GM23338 (cell line): ENCODE measurements at regions not wholly inside any gene's neighbourhood (a gene's known extent, or its start where the extent isn't known, plus 50 kb on each side); places are given as distances from the start of the nearest gene placed in this dataset.

ENCODE experiments used
- ATAC-seq: fragments of 200-7000 bp; cut with Tn5 transposase; 3 replicates; pipeline ENCODE4 v1.9.1; 2020
- DNase-seq: peaks from one replicate; pipeline ENCODE4 v3.0.0-alpha.2; 2015; ENCODE audit warnings: low spot score
- H2AFZ ChIP-seq: fragments of 200-600 bp; sonication (generic); 2 replicates; pipeline ENCODE4 v1.8.0; 2016; ENCODE audit warnings: antibody characterized with exemption, mild to moderate bottlenecking, moderate library complexity
- H3F3A ChIP-seq: fragments of 200-600 bp; sonication (generic); replicated peaks from 2 replicates; pipeline ENCODE4 v1.8.0; 2017; ENCODE audit warnings: antibody characterized with exemption, mixed run types, low read depth
- H3K27ac ChIP-seq: fragments of 200-600 bp; sonication (generic); 2 replicates; pipeline ENCODE4 v1.6.1; 2016; ENCODE audit warnings: low read depth
- H3K27me3 ChIP-seq: fragments of 200-600 bp; sonication (generic); 2 replicates; pipeline ENCODE4 v1.8.0; 2016; ENCODE audit warnings: mild to moderate bottlenecking, mixed run types, moderate library complexity; ENCODE audit not compliant: insufficient read depth
- H3K36me3 ChIP-seq: fragments of 200-600 bp; sonication (generic); 2 replicates; pipeline ENCODE4 v1.8.0; 2016; ENCODE audit warnings: mild to moderate bottlenecking; ENCODE audit not compliant: insufficient read depth
- H3K4me1 ChIP-seq: fragments of 200-600 bp; sonication (generic); 2 replicates; pipeline ENCODE4 v1.8.0; 2016; ENCODE audit warnings: mild to moderate bottlenecking, moderate library complexity; ENCODE audit not compliant: insufficient read depth
- H3K4me2 ChIP-seq: fragments of 200-600 bp; sonication (generic); 2 replicates; pipeline ENCODE4 v1.7.1; 2017; ENCODE audit warnings: mixed run types
- H3K4me3 ChIP-seq: fragments of 200-600 bp; sonication (generic); 2 replicates; pipeline ENCODE4 v1.6.1; 2016; ENCODE audit warnings: mixed run types
- H3K79me2 ChIP-seq: fragments of 200-600 bp; sonication (generic); replicated peaks from 2 replicates; pipeline ENCODE4 v1.8.0; 2017; ENCODE audit warnings: mild to moderate bottlenecking; ENCODE audit not compliant: insufficient read depth
- H3K9me2 ChIP-seq: fragments of 200-600 bp; sonication (generic); 2 replicates; pipeline ENCODE4 v1.8.0; 2017; ENCODE audit not compliant: insufficient read depth
- H4K20me1 ChIP-seq: fragments of 200-600 bp; sonication (generic); replicated peaks from 2 replicates; pipeline ENCODE4 v1.8.0; 2017; ENCODE audit warnings: mild to moderate bottlenecking; ENCODE audit not compliant: insufficient read depth
- H3K27ac Mint-ChIP-seq: 2 replicates; pipeline ENCODE4 v1.8.0; 2020; ENCODE audit warnings: inconsistent platforms, mild to moderate bottlenecking, moderate library complexity, mixed read lengths
- H3K27me3 Mint-ChIP-seq: 3 replicates; pipeline ENCODE4 v1.8.0; 2022; ENCODE audit warnings: low read depth, mild to moderate bottlenecking, moderate library complexity, mixed read lengths, inconsistent platforms; ENCODE audit not compliant: insufficient read depth, poor library complexity
- H3K36me3 Mint-ChIP-seq: 3 replicates; pipeline ENCODE4 v1.8.0; 2021; ENCODE audit warnings: low read depth, mild to moderate bottlenecking, inconsistent platforms, moderate library complexity, mixed read lengths
- H3K4me1 Mint-ChIP-seq: 3 replicates; pipeline ENCODE4 v1.8.0; 2020; ENCODE audit warnings: mild to moderate bottlenecking, inconsistent platforms, mixed read lengths
- H3K4me3 Mint-ChIP-seq: 3 replicates; pipeline ENCODE4 v1.8.0; 2021; ENCODE audit warnings: moderate library complexity, mild to moderate bottlenecking, inconsistent platforms, mixed read lengths
- H3K9me3 Mint-ChIP-seq: 3 replicates; pipeline ENCODE4 v1.8.0; 2020; ENCODE audit warnings: moderate library complexity, mild to moderate bottlenecking, inconsistent platforms, mixed read lengths
- CREB1 ChIP-seq: fragments of 250-450 bp; sonication (Bioruptor Pico); IDR thresholded peaks from 2 replicates; pipeline ENCODE4 v1.5.0; 2020; ENCODE audit warnings: low read depth, mild to moderate bottlenecking, moderate library complexity
- CTCF ChIP-seq, 2 experiments: fragments of 200-600 bp in 1 of 2; sonication (generic) in 1 of 2; conservative IDR thresholded peaks; 2 replicates each; pipeline versions ENCODE4 v1.5.1 to v1.6.1; 2016 to 2017; ENCODE audit warnings: antibody characterized with exemption in 2 of 2, low read depth in 2 of 2, mild to moderate bottlenecking in 2 of 2, moderate library complexity in 1 of 2
- ETS1 ChIP-seq: IDR thresholded peaks from 2 replicates; pipeline ENCODE4 v1.6.1; 2016; ENCODE audit warnings: antibody characterized with exemption
- EZH2 ChIP-seq: fragments of 200-600 bp; sonication (generic); IDR thresholded peaks from one replicate; pipeline ENCODE4 v1.8.0; 2017; ENCODE audit warnings: antibody characterized with exemption, mild to moderate bottlenecking, low read depth; ENCODE audit not compliant: unreplicated experiment
- EZH2phosphoT487 ChIP-seq: fragments of 200-600 bp; sonication (generic); IDR thresholded peaks from one replicate; pipeline ENCODE4 v1.8.1; 2018; ENCODE audit warnings: antibody characterized with exemption; ENCODE audit not compliant: unreplicated experiment
- JUNB ChIP-seq: IDR thresholded peaks from one replicate; pipeline ENCODE4 v1.6.1; 2016; ENCODE audit warnings: antibody characterized with exemption; ENCODE audit not compliant: unreplicated experiment
- NANOG ChIP-seq: IDR thresholded peaks from 2 replicates; pipeline ENCODE4 v1.6.1; 2016; ENCODE audit warnings: antibody characterized with exemption, borderline replicate concordance
- REST ChIP-seq: IDR thresholded peaks from one replicate; pipeline ENCODE4 v1.6.1; 2018; ENCODE audit warnings: antibody characterized with exemption; ENCODE audit not compliant: unreplicated experiment
- STAT1 ChIP-seq: IDR thresholded peaks from one replicate; pipeline ENCODE4 v1.6.1; 2016; ENCODE audit warnings: antibody characterized with exemption; ENCODE audit not compliant: unreplicated experiment
- ZNF114 ChIP-seq: fragments of 250-450 bp; sonication (Bioruptor Pico); IDR thresholded peaks from 2 replicates; pipeline ENCODE4 v1.5.0; 2020; ENCODE audit warnings: mild to moderate bottlenecking, moderate library complexity
- ZNF462 ChIP-seq: fragments of 250-450 bp; sonication (Bioruptor Pico); IDR thresholded peaks from 2 replicates; pipeline ENCODE4 v1.5.0; 2020; ENCODE audit warnings: mild to moderate bottlenecking, moderate library complexity

GRCh38 chr1:221824909-221825308 lies 83.0 kb upstream of the DUSP10 start:
- ATAC-seq, result no peak

More at GRCh38 chr1:221824909-221825308, 83.0 kb upstream of the DUSP10 start:
- Mint-ChIP-seq H3K4me3 (no peak overlapping the region), H3K27ac (no peak overlapping the region), H3K4me1 (peaks cover 28% of the 10 kb centered on the region), H3K27me3 (no peaks in the 10 kb centered on the region), H3K36me3 (no peaks in the 10 kb centered on the region), H3K9me3 (peaks cover 8% of the 10 kb centered on the region)
- TF ChIP-seq EZH2 (no peak), ETS1 (no peak), NANOG (no peak), EZH2phosphoT487 (no peak), ZNF114 (no peak), REST (no peak), CREB1 (no peak), CTCF (conservative IDR thresholded peaks at IDR 0.05; ENCODE audit: low read depth in 2 of 2) (no peak), JUNB (no peak), STAT1 (no peak), ZNF462 (CRISPR knock-in tag) (no peak)
- Histone ChIP-seq H2AFZ (no peak overlapping the region), H3F3A (no peaks in the 10 kb centered on the region; the same call in 1 of the 2 replicates), H3K27me3 (no peaks in the 10 kb centered on the region), H3K4me2 (no peak overlapping the region), H3K9me2 (peaks cover 16% of the 10 kb centered on the region), H3K79me2 (no peaks in the 10 kb centered on the region), H3K27ac (no peak overlapping the region), H3K4me3 (no peak overlapping the region), H3K4me1 (peaks cover 24% of the 10 kb centered on the region), H4K20me1 (no peaks in the 10 kb centered on the region), H3K36me3 (no peaks in the 10 kb centered on the region)
- no peak for DNase-seq
